Gastrocnemius medialis (tissue), 4 donors: ENCODE measurements at regions not wholly inside any gene's neighbourhood (a gene's known extent, or its start where the extent isn't known, plus 50 kb on each side); places are given as distances from the start of the nearest gene placed in this dataset.

Source experiments
- ATAC-seq, 2 donors: fragments of 150-250 bp; one replicate each; pipeline ENCODE4 v1.9.1; 2016
- DNase-seq, 2 donors: peaks; one replicate each; pipeline ENCODE4 v3.0.0-alpha.2; 2019
- H3K27ac ChIP-seq, 4 donors: fragments of 200-600 bp; sonication (generic); 1 replicate in 1 of 4; 2 replicates in 3 of 4; pipeline ENCODE4 v1.5.1; 2016 to 2018; ENCODE audit warnings: mild to moderate bottlenecking in 2 of 4, moderate library complexity in 1 of 4
- H3K27me3 ChIP-seq, 3 donors: fragments of 200-600 bp; sonication (generic) in 2 of 3; 1 replicate in 1 of 3; 2 replicates in 2 of 3; pipeline versions ENCODE4 v1.5.1 to v1.6.0; 2016 to 2019; ENCODE audit warnings: mild to moderate bottlenecking in 1 of 3, moderate library complexity in 1 of 3
- H3K36me3 ChIP-seq, 2 donors: fragments of 200-600 bp; sonication (generic) in 1 of 2; one replicate each; pipeline ENCODE4 v1.5.1; 2017 to 2018
- H3K4me1 ChIP-seq, 2 donors: fragments of 200-600 bp; sonication (generic) in 1 of 2; one replicate each; pipeline ENCODE4 v1.5.1; 2016 to 2017; ENCODE audit warnings: mild to moderate bottlenecking in 2 of 2
- H3K4me3 ChIP-seq, 4 donors: fragments of 200-600 bp; sonication (generic) in 3 of 4; 1 replicate in 1 of 4; 2 replicates in 3 of 4; pipeline ENCODE4 v1.5.1; 2016 to 2019; ENCODE audit warnings: mild to moderate bottlenecking in 2 of 4
- H3K9me3 ChIP-seq, 3 donors: fragments of 200-600 bp; sonication (generic) in 2 of 3; 1 replicate in 1 of 3; 2 replicates in 2 of 3; pipeline ENCODE4 v1.5.1; 2016 to 2019
- POLR2A ChIP-seq, 2 donors: fragments of 450-650 bp; IDR thresholded peaks; one replicate each; pipeline ENCODE4 v1.6.1; 2017; ENCODE audit warnings: antibody characterized with exemption in 2 of 2, mild to moderate bottlenecking in 2 of 2, moderate library complexity in 2 of 2
- in situ Hi-C, 4 donors: fragments of 200-750 bp; cut with MboI; loops; one replicate each; pipeline versions ENCODE4 v1.15.0 to v1.8.0; 2017; ENCODE audit warnings: low sequenced_read_pairs in 4 of 4
- intact Hi-C: fragments of 100-400 bp; cut with DNase I; formaldehyde crosslinking; loops from one replicate; pipeline ENCODE4 v1.15.1; 2023; ENCODE audit warnings: low total_unique reads
- TF ChIP-seq, protein P1 (sequence below), 5 experiments: fragments of 450-650 bp in 3 of 5; fragments of 200-600 bp in 2 of 5; sonication (generic) in 2 of 5; IDR thresholded peaks in 4 of 5; conservative IDR thresholded peaks in 1 of 5; 1 replicate in 4 of 5; 2 replicates in 1 of 5; pipeline ENCODE4 v1.5.1; 2016 to 2019; ENCODE audit warnings: antibody characterized with exemption in 5 of 5, mild to moderate bottlenecking in 3 of 5, moderate library complexity in 3 of 5

DNA sequence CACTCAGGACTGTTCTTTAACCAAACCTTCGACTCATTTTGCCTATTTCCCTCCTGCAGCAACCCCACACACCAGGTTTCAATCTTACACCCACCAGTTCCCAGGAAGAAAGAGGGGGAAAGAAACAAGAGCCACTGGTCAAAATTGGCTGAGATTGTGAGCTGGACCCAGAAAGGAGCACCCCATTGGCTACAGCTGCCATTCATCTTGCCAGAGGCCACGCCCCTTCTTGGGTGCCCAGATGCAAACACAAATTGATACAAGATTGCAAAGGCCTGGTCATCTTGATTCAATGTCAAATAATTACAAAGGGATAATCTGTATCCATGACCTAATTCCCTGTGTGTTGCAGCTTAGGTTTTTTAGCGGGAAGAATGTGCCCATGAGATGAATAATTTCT is 258.4 kb downstream of the LIG4 start:
- Histone ChIP-seq H3K27ac (no peak overlapping the region), H3K9me3 (no peaks in the 10 kb centered on the region), H3K4me1 (no peaks in the 10 kb centered on the region), H3K36me3 (no peaks in the 10 kb centered on the region), H3K4me3 (no peak overlapping the region), H3K27me3 (no peaks in the 10 kb centered on the region)
- ATAC-seq (no peak), DNase-seq (no peak)
- intact Hi-C loops, result no loop called here
- in situ Hi-C loops, result no loop called here
- TF ChIP-seq, protein P1, sequence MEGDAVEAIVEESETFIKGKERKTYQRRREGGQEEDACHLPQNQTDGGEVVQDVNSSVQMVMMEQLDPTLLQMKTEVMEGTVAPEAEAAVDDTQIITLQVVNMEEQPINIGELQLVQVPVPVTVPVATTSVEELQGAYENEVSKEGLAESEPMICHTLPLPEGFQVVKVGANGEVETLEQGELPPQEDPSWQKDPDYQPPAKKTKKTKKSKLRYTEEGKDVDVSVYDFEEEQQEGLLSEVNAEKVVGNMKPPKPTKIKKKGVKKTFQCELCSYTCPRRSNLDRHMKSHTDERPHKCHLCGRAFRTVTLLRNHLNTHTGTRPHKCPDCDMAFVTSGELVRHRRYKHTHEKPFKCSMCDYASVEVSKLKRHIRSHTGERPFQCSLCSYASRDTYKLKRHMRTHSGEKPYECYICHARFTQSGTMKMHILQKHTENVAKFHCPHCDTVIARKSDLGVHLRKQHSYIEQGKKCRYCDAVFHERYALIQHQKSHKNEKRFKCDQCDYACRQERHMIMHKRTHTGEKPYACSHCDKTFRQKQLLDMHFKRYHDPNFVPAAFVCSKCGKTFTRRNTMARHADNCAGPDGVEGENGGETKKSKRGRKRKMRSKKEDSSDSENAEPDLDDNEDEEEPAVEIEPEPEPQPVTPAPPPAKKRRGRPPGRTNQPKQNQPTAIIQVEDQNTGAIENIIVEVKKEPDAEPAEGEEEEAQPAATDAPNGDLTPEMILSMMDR (IDR thresholded peaks at IDR 0.05 in 4 of 5, conservative IDR thresholded peaks at IDR 0.05 in 1 of 5), result no peak
- TF ChIP-seq POLR2A (IDR thresholded peaks at IDR 0.05), result no peak

DNA sequence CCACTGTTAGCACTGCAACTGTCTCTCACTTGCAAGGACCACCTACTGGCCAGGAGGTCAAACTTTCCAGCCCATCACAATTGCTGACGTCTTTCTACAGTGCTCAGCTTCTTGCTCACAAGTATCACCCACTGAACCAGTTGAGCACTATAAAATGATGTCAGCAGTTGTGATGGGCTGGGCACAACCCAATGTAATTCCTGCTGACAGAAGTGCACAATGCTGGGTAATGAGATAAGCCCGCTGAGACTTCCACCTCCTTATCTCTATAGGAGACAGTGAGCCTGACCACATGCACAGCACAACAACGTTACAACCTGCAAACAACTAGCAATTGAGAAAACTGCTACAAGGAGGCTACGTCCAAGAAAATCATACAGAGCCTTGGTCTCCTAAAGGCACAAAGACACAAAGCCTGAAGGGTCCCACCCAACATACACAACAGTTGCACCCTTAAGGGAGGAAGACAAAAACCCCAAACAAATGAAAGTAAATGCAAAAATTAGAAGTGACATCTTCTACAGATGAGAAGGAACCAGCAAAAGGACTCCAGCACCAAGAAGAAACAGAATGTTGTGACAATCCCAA is 273.2 kb downstream of the LIG4 start:
- Histone ChIP-seq H3K27ac (no peak overlapping the region), H3K9me3 (no peaks in the 10 kb centered on the region), H3K27me3 (no peaks in the 10 kb centered on the region), H3K4me1 (no peaks in the 10 kb centered on the region), H3K4me3 (no peak overlapping the region), H3K36me3 (no peaks in the 10 kb centered on the region)
- ATAC-seq (no peak), DNase-seq (no peak)
- intact Hi-C loops (no loop called here), in situ Hi-C loops (no loop called here)
- TF ChIP-seq, protein P1 (IDR thresholded peaks at IDR 0.05 in 4 of 5, conservative IDR thresholded peaks at IDR 0.05 in 1 of 5), result no peak
- no peak for TF ChIP-seq POLR2A (IDR thresholded peaks at IDR 0.05)

DNA sequence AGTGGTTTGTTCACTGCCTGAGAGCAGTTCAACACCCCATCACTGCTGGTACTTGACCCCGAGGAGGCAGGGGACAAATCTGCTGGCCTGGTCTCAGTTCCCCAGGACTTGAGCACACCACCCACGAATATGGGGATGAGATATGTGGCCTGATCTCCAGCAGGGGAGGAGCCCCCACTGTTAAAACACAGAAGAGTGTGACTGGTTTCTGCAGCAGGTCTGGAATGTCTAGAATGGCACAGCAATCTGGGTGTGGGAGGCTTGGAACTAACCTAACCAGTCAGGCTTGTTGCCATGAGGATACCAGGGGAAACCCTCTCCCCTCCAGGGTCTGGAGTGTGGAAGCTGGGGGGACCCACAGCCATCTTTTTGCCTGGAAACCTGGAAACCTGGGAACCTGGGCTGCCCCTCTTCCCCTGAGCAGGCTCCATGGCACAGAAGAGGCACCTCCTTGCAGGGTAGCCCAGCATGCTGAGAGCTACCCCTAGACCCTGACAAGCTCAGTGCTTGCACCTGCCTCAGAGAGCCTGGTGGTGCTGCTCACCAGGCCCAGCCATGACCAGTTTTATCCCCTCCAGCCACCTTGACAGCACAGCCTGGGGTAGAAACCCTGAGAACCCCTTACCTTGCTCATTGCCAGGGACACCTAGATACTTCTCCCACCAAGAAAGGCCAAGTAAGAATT is 273.8 kb downstream of the LIG4 start:
- DNase-seq (no peak), ATAC-seq (no peak)
- H3K9me3 ChIP-seq, result no peaks in the 10 kb centered on the region
- no peaks in the 10 kb centered on the region for H3K27me3 ChIP-seq
- H3K4me1 ChIP-seq, result no peaks in the 10 kb centered on the region
- no peak overlapping the region for H3K27ac ChIP-seq
- H3K4me3 ChIP-seq, result no peak overlapping the region
- intact Hi-C loops, result no loop called here
- in situ Hi-C loops, result no loop called here
- TF ChIP-seq, protein P1 (IDR thresholded peaks at IDR 0.05 in 4 of 5, conservative IDR thresholded peaks at IDR 0.05 in 1 of 5), result no peak
- no peak for TF ChIP-seq POLR2A (IDR thresholded peaks at IDR 0.05)
- H3K36me3 ChIP-seq, result no peaks in the 10 kb centered on the region

DNA sequence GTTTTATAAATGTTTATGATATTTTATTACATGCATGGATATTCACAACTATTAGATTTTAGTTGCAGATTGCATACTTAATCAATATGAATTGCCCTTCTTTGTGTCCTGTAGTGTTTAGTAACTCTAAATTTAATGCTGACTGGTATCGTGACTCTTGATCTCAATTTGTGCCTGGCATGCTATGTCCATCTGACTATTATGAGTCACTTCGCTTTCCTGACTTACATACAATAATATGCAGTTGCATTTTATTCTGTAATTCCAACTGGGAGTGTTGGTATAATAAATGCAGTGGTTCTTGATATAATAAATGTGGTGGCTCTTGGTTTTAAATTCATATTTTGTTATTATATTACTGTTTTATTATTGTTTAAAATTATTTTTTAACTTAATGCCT is 277.5 kb downstream of the LIG4 start:
- Histone ChIP-seq H3K27me3 (no peaks in the 10 kb centered on the region), H3K27ac (no peak overlapping the region), H3K36me3 (no peaks in the 10 kb centered on the region), H3K9me3 (no peaks in the 10 kb centered on the region), H3K4me3 (no peak overlapping the region), H3K4me1 (no peaks in the 10 kb centered on the region)
- ATAC-seq (no peak), DNase-seq (no peak)
- intact Hi-C loops, result no loop called here
- TF ChIP-seq POLR2A (IDR thresholded peaks at IDR 0.05), result no peak
- TF ChIP-seq, protein P1 (IDR thresholded peaks at IDR 0.05 in 4 of 5, conservative IDR thresholded peaks at IDR 0.05 in 1 of 5), result no peak
- in situ Hi-C loops, result no loop called here
